Stimulated activated naive CD8-positive, alpha-beta T cell treated with anti-CD3 and anti-CD28 coated beads, Interleukin-15, amount 100 ng/mL, for 72 hours (primary cell): ENCODE measurements at regions not wholly inside any gene's neighbourhood (a gene's known extent, or its start where the extent isn't known, plus 50 kb on each side); places are given as distances from the start of the nearest gene placed in this dataset.
"Not testable (repeated sequence)": the region's sequence is repeated elsewhere in the genome, so short reads cannot be mapped to it uniquely, and the experiment has no call there.

Source experiments
- ATAC-seq: fragments of 150-1000 bp; cut with Tn5 transposase; 2 replicates; pipeline ENCODE4 v1.10.0; 2021; ENCODE audit warnings: mild to moderate bottlenecking, moderate library complexity
- DNase-seq, 2 donors: peaks; one replicate each; pipeline ENCODE4 v3.0.0; 2021 to 2022
- H3K27ac Mint-ChIP-seq, 2 donors: one replicate each; pipeline ENCODE4 v1.8.0; 2022; ENCODE audit warnings: mild to moderate bottlenecking in 2 of 2, mixed read lengths in 2 of 2, moderate library complexity in 2 of 2
- H3K27me3 Mint-ChIP-seq: one replicate; pipeline ENCODE4 v1.8.0; 2022; ENCODE audit warnings: mixed read lengths
- H3K4me1 Mint-ChIP-seq: one replicate; pipeline ENCODE4 v1.8.0; 2022; ENCODE audit warnings: mild to moderate bottlenecking, mixed read lengths
- H3K4me3 Mint-ChIP-seq, 2 donors: one replicate each; pipeline ENCODE4 v1.8.0; 2022; ENCODE audit warnings: mild to moderate bottlenecking in 2 of 2, mixed read lengths in 2 of 2, moderate library complexity in 1 of 2
- H3K9me3 Mint-ChIP-seq, 2 donors: one replicate each; pipeline ENCODE4 v1.8.0; 2022; ENCODE audit warnings: mixed read lengths in 2 of 2

GRCh38 chr17:59487161-59487873 is 78.1 kb upstream of the DHX40 start:
- DNase-seq (no peak), ATAC-seq (no peak)
- Mint-ChIP-seq H3K27ac (no peak overlapping the region), H3K9me3 (no peaks in the 10 kb centered on the region), H3K4me1 (peaks cover 5% of the 10 kb centered on the region), H3K27me3 (peaks cover 17% of the 10 kb centered on the region), H3K4me3 (no peak overlapping the region)

DNA sequence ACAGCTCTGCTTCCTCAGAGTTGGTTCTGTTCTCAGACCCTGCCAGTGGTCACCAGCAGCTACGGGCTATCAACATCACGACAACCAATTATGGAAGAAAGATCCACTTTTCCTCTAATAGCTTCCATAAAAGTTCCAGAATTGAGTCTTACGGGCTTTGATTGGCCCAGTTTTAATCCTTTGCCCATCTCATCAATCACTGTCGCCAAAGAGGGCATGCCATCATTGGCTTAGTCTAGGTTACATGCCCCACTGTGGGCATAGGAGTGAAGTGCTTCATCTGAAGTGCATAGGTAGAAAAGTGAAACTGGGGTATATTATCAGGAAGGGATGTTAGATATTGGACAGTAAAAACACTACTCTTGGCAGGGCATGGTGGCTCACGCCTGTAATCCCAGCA is 76.6 kb upstream of the DHX40 start:
- Mint-ChIP-seq H3K9me3 (no peaks in the 10 kb centered on the region), H3K4me1 (peaks cover 5% of the 10 kb centered on the region), H3K27me3 (peaks cover 17% of the 10 kb centered on the region), H3K27ac (peak overlapping the region in 1 of 2 donors; percentile 38), H3K4me3 (no peak overlapping the region)
- no peak for ATAC-seq
- DNase-seq = no peak

DNA sequence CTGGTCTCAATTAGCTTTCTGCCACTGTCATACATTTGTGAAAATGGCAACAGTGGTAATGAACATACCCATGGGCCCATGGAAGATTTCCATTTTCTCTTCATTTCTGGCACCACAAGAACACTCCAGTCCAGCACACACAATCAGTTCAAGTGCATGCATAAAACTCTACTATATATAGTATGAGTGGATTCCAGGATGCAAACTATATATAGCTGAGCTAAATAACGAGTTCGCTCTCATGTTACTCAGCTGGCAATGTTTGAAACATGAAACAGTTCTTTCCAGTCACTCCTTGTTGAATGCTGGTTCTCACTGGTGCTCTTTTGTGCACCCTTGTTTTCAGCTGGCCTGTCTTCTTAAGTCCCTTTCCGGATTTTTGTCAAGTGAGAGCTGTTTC is 75.2 kb upstream of the DHX40 start:
- Mint-ChIP-seq H3K27me3 (peaks cover 17% of the 10 kb centered on the region), H3K27ac (no peak overlapping the region), H3K4me3 (no peak overlapping the region), H3K4me1 (peaks cover 5% of the 10 kb centered on the region), H3K9me3 (no peaks in the 10 kb centered on the region)
- DNase-seq = no peak
- ATAC-seq = no peak

GRCh38 chr17:59491353-59492090 is 73.9 kb upstream of the DHX40 start:
- H3K9me3 Mint-ChIP-seq = no peaks in the 10 kb centered on the region
- H3K4me3 Mint-ChIP-seq = no peak overlapping the region
- no peak for ATAC-seq
- H3K27ac Mint-ChIP-seq = no peak overlapping the region
- peaks cover 5% of the 10 kb centered on the region for H3K4me1 Mint-ChIP-seq
- peaks cover 17% of the 10 kb centered on the region for H3K27me3 Mint-ChIP-seq
- no peak for DNase-seq

GRCh38 chr17:59492091-59492451 is 73.3 kb upstream of the DHX40 start:
- ATAC-seq (no peak), DNase-seq (no peak)
- H3K27me3 Mint-ChIP-seq = peaks cover 16% of the 10 kb centered on the region
- H3K9me3 Mint-ChIP-seq = no peaks in the 10 kb centered on the region
- H3K4me1 Mint-ChIP-seq = peaks cover 5% of the 10 kb centered on the region
- H3K27ac Mint-ChIP-seq = no peak overlapping the region
- H3K4me3 Mint-ChIP-seq = no peak overlapping the region

GRCh38 chr17:59493867-59494266 is 71.5 kb upstream of the DHX40 start:
- Mint-ChIP-seq H3K27ac (no peak overlapping the region), H3K4me3 (no peak overlapping the region), H3K4me1 (peaks cover 5% of the 10 kb centered on the region), H3K9me3 (no peaks in the 10 kb centered on the region), H3K27me3 (peaks cover 8% of the 10 kb centered on the region)
- ATAC-seq = no peak
- DNase-seq = no peak

DNA sequence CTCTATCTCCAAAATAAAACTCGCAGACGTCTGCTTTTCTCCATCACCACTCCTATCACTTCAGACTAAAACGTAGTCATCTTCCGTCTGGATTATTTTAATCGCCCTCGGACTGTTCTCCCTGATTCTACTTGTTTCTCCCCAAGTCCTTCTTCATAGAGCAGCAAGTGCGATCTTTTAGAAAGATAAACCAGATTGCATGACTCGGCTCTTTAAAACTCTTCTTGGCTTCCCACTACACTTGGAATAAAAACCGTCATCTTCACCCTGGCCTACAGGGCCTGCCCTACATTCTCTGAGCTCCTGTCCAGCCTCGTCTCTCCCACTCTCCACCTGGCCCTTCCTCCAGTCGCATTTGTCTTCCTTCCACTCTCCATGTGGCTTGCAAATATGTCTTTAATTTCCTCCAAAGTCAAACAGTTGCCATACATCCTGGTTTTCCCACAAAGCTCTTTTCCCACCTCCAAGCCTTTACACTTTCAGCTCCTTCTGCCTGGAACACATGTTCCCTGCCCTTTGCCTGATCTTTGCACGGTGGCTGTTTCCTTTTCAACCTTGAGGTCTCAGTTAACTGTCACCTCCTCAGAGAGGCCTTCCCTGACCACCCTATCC is 70.5 kb upstream of the DHX40 start:
- Mint-ChIP-seq H3K27me3 (peaks cover 8% of the 10 kb centered on the region), H3K4me1 (peaks cover 5% of the 10 kb centered on the region), H3K27ac (no peak overlapping the region), H3K4me3 (no peak overlapping the region), H3K9me3 (no peaks in the 10 kb centered on the region)
- ATAC-seq = no peak
- DNase-seq = no peak

GRCh38 chr17:59496178-59496577 is 69.2 kb upstream of the DHX40 start:
- Mint-ChIP-seq H3K4me3 (no peak overlapping the region), H3K27me3 (peaks cover 8% of the 10 kb centered on the region), H3K9me3 (no peaks in the 10 kb centered on the region), H3K27ac (no peak overlapping the region), H3K4me1 (peaks cover 5% of the 10 kb centered on the region)
- no peak for DNase-seq
- ATAC-seq = no peak

DNA sequence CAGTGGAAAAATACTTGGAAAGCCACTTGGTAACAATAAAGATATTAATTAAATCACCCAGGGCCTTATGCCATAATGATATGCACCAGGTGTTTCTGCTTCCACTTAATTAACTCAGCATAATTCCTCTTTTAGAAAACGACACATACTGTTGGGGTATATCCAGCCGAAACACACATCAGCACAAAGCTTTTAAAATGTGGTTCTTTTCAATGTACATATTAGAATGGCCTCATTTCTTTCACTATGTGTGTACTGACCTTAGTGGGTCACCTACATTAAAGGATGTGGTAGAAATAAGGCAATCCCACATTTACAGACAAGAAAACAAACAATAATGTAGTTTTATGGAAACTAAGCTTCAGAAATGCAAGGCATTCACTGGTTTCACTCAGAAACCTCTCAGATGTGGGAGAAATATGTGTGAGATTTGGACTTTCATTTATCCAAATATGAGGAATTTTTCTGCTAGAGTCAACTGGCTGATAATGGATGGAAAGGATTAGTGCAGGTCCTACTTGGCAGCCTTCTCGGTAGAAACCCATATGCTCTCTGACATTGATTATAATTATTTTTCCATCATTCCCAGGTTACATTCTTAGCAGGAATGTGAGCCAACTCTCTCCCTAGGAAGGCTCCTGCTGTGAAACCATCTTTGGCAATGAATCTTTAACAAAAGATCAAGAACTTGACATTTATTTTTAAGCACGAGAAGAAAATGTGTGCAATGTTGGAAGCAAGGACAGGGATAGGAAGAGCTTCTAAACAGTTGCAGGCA is 66.7 kb upstream of the DHX40 start:
- DNase-seq = no peak
- Mint-ChIP-seq H3K27ac (no peak overlapping the region), H3K4me1 (no peaks in the 10 kb centered on the region), H3K9me3 (no peaks in the 10 kb centered on the region), H3K27me3 (no peaks in the 10 kb centered on the region), H3K4me3 (no peak overlapping the region)
- no peak for ATAC-seq

DNA sequence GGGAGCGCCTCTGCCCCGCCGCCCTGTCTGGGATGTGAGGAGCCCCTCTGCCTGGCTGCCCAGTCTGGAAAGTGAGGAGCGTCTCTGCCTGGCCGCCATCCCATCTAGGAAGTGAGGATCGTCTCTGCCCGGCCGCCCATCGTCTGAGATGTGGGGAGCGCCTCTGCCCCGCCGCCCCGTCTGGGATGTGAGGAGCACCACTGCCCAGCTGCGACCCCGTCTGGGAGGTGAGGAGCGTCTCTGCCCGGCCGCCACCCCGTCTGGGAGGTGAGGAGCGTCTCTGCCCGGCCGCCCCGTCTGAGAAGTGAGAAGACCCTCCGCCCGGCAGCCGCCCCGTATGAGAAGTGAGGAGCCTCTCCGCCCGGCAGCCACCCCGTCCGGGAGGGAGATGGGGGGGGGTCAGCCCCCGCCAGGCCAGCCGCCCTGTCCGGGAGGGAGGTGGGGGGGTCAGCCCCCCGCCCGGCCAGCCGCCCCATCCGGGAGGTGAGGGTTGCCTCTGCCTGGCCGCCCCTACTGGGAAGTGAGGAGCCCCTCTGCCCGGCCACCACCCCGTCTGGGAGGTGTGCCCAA is 65.2 kb upstream of the DHX40 start:
- not testable (repeated sequence) for H3K9me3 Mint-ChIP-seq, ATAC-seq, H3K27me3 Mint-ChIP-seq, H3K27ac Mint-ChIP-seq, H3K4me1 Mint-ChIP-seq, H3K4me3 Mint-ChIP-seq, DNase-seq

- Mint-ChIP-seq H3K4me3 (no peak overlapping the region), H3K27me3 (no peaks in the 10 kb centered on the region), H3K27ac (no peak overlapping the region), H3K9me3 (no peaks in the 10 kb centered on the region), H3K4me1 (no peaks in the 10 kb centered on the region)
- DNase-seq (no peak), ATAC-seq (no peak)
Observed at GRCh38 chr17:59501690-59502089, 63.7 kb upstream of the DHX40 start.

GRCh38 chr17:59502800-59503199 is 62.6 kb upstream of the DHX40 start:
- Mint-ChIP-seq H3K27ac (no peak overlapping the region), H3K9me3 (no peaks in the 10 kb centered on the region), H3K4me1 (no peaks in the 10 kb centered on the region), H3K4me3 (no peak overlapping the region), H3K27me3 (no peaks in the 10 kb centered on the region)
- ATAC-seq = no peak
- no peak for DNase-seq

GRCh38 chr17:59503500-59503899 is 61.9 kb upstream of the DHX40 start:
- H3K4me3 Mint-ChIP-seq = no peak overlapping the region
- no peaks in the 10 kb centered on the region for H3K4me1 Mint-ChIP-seq
- DNase-seq (no peak), ATAC-seq (no peak)
- H3K27ac Mint-ChIP-seq = no peak overlapping the region
- no peaks in the 10 kb centered on the region for H3K27me3 Mint-ChIP-seq
- H3K9me3 Mint-ChIP-seq = no peaks in the 10 kb centered on the region

DNA sequence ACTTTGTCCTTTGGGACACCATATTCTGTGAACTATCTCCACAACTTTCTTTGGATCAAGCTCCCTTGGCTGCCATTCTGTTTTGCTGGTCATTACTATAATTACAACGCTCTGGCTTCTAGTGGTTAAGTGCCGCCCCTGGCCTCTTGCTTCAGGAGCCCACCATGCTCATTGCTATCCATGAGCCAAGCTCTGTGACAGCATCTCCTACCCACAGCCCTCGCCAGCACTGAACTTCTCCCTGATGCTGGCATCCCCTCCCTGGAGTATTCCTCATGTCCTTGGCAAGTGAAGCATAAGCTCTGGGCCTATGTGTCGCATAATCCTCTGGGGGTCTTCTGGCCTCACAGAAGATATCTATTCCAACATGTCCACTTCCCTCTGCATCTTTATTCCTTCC is 60.6 kb upstream of the DHX40 start:
- ATAC-seq (no peak), DNase-seq (no peak)
- Mint-ChIP-seq H3K27me3 (no peaks in the 10 kb centered on the region), H3K4me1 (no peaks in the 10 kb centered on the region), H3K27ac (no peak overlapping the region), H3K4me3 (no peak overlapping the region), H3K9me3 (no peaks in the 10 kb centered on the region)

DNA sequence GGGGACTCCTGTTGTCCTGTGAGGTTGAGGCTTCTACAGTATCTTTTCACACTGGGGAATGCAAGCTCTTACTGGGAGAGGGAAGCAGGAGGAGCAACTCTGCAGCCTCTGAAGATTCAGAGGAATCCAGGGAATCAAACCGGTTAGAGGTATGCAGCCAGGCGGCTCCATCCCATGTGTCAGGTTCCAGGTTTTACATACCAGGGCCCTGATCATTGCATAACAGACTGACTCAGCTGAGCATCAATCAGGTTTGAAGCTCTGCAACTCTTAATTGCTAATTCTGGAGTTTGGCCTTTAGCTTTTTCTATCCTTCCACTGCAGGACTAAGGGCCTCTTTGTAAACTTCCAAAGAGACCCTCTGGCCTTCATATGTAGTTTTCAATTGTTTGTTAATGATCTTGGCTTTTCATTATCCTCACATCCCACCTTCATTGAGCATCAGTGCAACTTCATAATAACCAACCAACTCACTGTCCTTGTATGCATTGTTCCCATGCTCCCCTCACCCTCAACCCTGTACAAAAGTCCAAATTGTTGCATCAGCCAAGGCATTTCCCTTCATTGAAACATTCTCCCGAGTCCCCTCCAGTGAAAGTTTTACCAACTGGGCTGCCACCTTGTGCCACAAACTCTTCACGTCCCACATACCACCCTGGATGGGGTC is 59.7 kb upstream of the DHX40 start:
- H3K27me3 Mint-ChIP-seq = no peaks in the 10 kb centered on the region
- no peaks in the 10 kb centered on the region for H3K9me3 Mint-ChIP-seq
- no peak for DNase-seq
- H3K27ac Mint-ChIP-seq = no peak overlapping the region
- no peaks in the 10 kb centered on the region for H3K4me1 Mint-ChIP-seq
- ATAC-seq = no peak
- no peak overlapping the region for H3K4me3 Mint-ChIP-seq
